GM19035 (cell line): ENCODE measurements at regions not wholly inside any gene's neighbourhood (a gene's known extent, or its start where the extent isn't known, plus 50 kb on each side); places are given as distances from the start of the nearest gene placed in this dataset.

Source experiments
- ATAC-seq: cut with Tn5 transposase; IDR thresholded peaks from one replicate; pipeline ENCODE4 v1.9.1; 2021; ENCODE audit not compliant: unreplicated experiment

- no peak for ATAC-seq
Measured at GRCh38 chr13:72181661-72182060, 314.7 kb upstream of the DACH1 start.

- no peak for ATAC-seq
Measured at GRCh38 chr13:72180253-72180952, 313.4 kb upstream of the DACH1 start.

GRCh38 chr13:72174549-72174948 lies 307.5 kb upstream of the DACH1 start:
- no peak for ATAC-seq

GRCh38 chr13:72170571-72170970 lies 303.6 kb upstream of the DACH1 start:
- no peak for ATAC-seq

- ATAC-seq = no peak
Measured at GRCh38 chr13:72168126-72168855, 301.3 kb upstream of the DACH1 start.

GRCh38 chr13:72166102-72166650 lies 299.2 kb upstream of the DACH1 start:
- ATAC-seq = no peak

GRCh38 chr13:72165276-72165675 lies 298.3 kb upstream of the DACH1 start:
- no peak for ATAC-seq

GRCh38 chr13:72164811-72165210 lies 297.8 kb upstream of the DACH1 start:
- ATAC-seq = no peak

- no peak for ATAC-seq
Measured at GRCh38 chr13:72163678-72164077, 296.7 kb upstream of the DACH1 start.

- ATAC-seq = no peak
Measured at GRCh38 chr13:72160977-72161376, 294.0 kb upstream of the DACH1 start.

- ATAC-seq = no peak
Measured at GRCh38 chr13:72156760-72157159, 289.8 kb upstream of the DACH1 start.

- no peak for ATAC-seq
Measured at GRCh38 chr13:72153272-72153671, 286.3 kb upstream of the DACH1 start.

- ATAC-seq = no peak
Measured at GRCh38 chr13:72151241-72151640, 284.2 kb upstream of the DACH1 start.

- no peak for ATAC-seq
Measured at GRCh38 chr13:72150502-72150901, 283.5 kb upstream of the DACH1 start.

GRCh38 chr13:72149701-72150100 lies 282.7 kb upstream of the DACH1 start:
- no peak for ATAC-seq

- ATAC-seq = no peak
Measured at GRCh38 chr13:72146816-72147215, 279.8 kb upstream of the DACH1 start.

- ATAC-seq = no peak
Measured at GRCh38 chr13:72145383-72145782, 278.4 kb upstream of the DACH1 start.

- no peak for ATAC-seq
Measured at GRCh38 chr13:72144636-72145035, 277.6 kb upstream of the DACH1 start.

GRCh38 chr13:72141855-72142519 lies 275.0 kb upstream of the DACH1 start:
- ATAC-seq = no peak

GRCh38 chr13:72139192-72139591 lies 272.2 kb upstream of the DACH1 start:
- no peak for ATAC-seq

GRCh38 chr13:72132075-72132474 lies 265.1 kb upstream of the DACH1 start:
- ATAC-seq = no peak

GRCh38 chr13:72129117-72129516 lies 262.1 kb upstream of the DACH1 start:
- no peak for ATAC-seq
